B cell (primary cell): ENCODE measurements at regions not wholly inside any gene's neighbourhood (a gene's known extent, or its start where the extent isn't known, plus 50 kb on each side); places are given as distances from the start of the nearest gene placed in this dataset.

ENCODE experiments used
- ATAC-seq: fragments of 200-7000 bp; cut with Tn5 transposase; one replicate; pipeline ENCODE4 v1.10.0; 2021; ENCODE audit warnings: low read depth, mild to moderate bottlenecking, moderate number of reproducible peaks, moderate library complexity
- CTCF ChIA-PET: fragments of 350-600 bp; sonication (Branson Sonifier 250); formaldehyde crosslinking; loops from one replicate; lab custom pipeline; 2021; ENCODE audit warnings: antibody characterized with exemption, inconsistent platforms; lab: Charles Lee
- POLR2A ChIA-PET: fragments of 350-600 bp; sonication (Branson Sonifier 250); formaldehyde crosslinking; loops from one replicate; lab custom pipeline; 2021; ENCODE audit warnings: antibody characterized with exemption; lab: Charles Lee
- DNase-seq: peaks from one replicate; pipeline ENCODE4 v3.0.0; 2013
- H2AFZ ChIP-seq: 2 replicates; pipeline ENCODE4 v1.6.1; 2012; ENCODE audit warnings: mild to moderate bottlenecking, low read depth, low read length; ENCODE audit not compliant: insufficient read depth, poor library complexity, severe bottlenecking
- H3K27ac ChIP-seq, 2 donors: 1 replicate in 1 of 2; 2 replicates in 1 of 2; pipeline ENCODE4 v1.5.1; 2012 to 2013; ENCODE audit warnings: low read length in 2 of 2, mild to moderate bottlenecking in 2 of 2, moderate library complexity in 1 of 2
- H3K27me3 ChIP-seq, 4 experiments: fragments of 200-600 bp in 1 of 4; sonication (generic) in 1 of 4; replicated peaks in 1 of 4; 1 replicate in 2 of 4; 2 replicates in 2 of 4; pipeline versions ENCODE4 v1.6.1 to v1.7.0; 2013 to 2016; ENCODE audit warnings: low read length in 3 of 4, mild to moderate bottlenecking in 2 of 4, mixed read lengths in 1 of 4, moderate library complexity in 1 of 4; ENCODE audit not compliant: insufficient read depth in 4 of 4, control insufficient read depth in 3 of 4; ENCODE audit errors: control extremely low read depth in 1 of 4
- H3K36me3 ChIP-seq, 2 experiments: replicated peaks in 1 of 2; 1 replicate in 1 of 2; 2 replicates in 1 of 2; pipeline versions ENCODE4 v1.6.1 to v1.7.1; 2013; ENCODE audit warnings: low read length in 1 of 2; ENCODE audit not compliant: insufficient read depth in 2 of 2, control insufficient read depth in 1 of 2; ENCODE audit errors: control extremely low read depth in 1 of 2, extremely low read depth in 1 of 2
- H3K4me1 ChIP-seq, 2 donors: fragments of 200-600 bp in 1 of 2; sonication (generic) in 1 of 2; 1 replicate in 1 of 2; 2 replicates in 1 of 2; pipeline versions ENCODE4 v1.5.1 to v1.6.1; 2013 to 2017; ENCODE audit warnings: low read length in 2 of 2; ENCODE audit not compliant: control insufficient read depth in 2 of 2, insufficient read depth in 2 of 2
- H3K4me2 ChIP-seq: replicated peaks from 2 replicates; pipeline ENCODE3; 2012; ENCODE audit warnings: mild to moderate bottlenecking, low read depth, low read length; ENCODE audit not compliant: poor library complexity, severe bottlenecking
- H3K4me3 ChIP-seq, 5 experiments: fragments of 200-600 bp in 1 of 5; sonication (generic) in 1 of 5; 1 replicate in 3 of 5; 2 replicates in 2 of 5; pipeline versions ENCODE4 v1.5.1 to v1.7.0; 2011 to 2016; ENCODE audit warnings: low read length in 4 of 5, mild to moderate bottlenecking in 4 of 5, low read depth in 2 of 5, control low read depth in 1 of 5, moderate library complexity in 1 of 5; ENCODE audit not compliant: insufficient read depth in 1 of 5; ENCODE audit errors: control extremely low read depth in 1 of 5, extremely low read depth in 1 of 5
- H3K79me2 ChIP-seq: fragments of 200-600 bp; sonication (generic); one replicate; pipeline ENCODE4 v1.6.0; 2016; ENCODE audit warnings: low read length; ENCODE audit not compliant: control insufficient read depth, insufficient read depth
- H3K9ac ChIP-seq: fragments of 200-600 bp; sonication (generic); 2 replicates; pipeline ENCODE4 v1.6.1; 2017; ENCODE audit warnings: mild to moderate bottlenecking, low read length, moderate library complexity
- H3K9me3 ChIP-seq, 3 donors: one replicate each; pipeline versions ENCODE4 v1.6.1 to v1.7.1; 2013; ENCODE audit warnings: low read length in 2 of 3; ENCODE audit not compliant: control insufficient read depth in 2 of 3, insufficient read depth in 1 of 3; ENCODE audit errors: control extremely low read depth in 1 of 3
- H4K20me1 ChIP-seq: 2 replicates; pipeline ENCODE4 v1.6.0; 2012; ENCODE audit warnings: mild to moderate bottlenecking, low read length; ENCODE audit not compliant: insufficient read depth, control insufficient read depth, poor library complexity, severe bottlenecking
- H3K27ac Mint-ChIP-seq: one replicate; pipeline ENCODE4 v1.8.0; 2021; ENCODE audit warnings: mixed read lengths
- H3K27me3 Mint-ChIP-seq: one replicate; pipeline ENCODE4 v1.8.0; 2021; ENCODE audit warnings: mixed read lengths
- H3K4me1 Mint-ChIP-seq: one replicate; pipeline ENCODE4 v1.8.0; 2021; ENCODE audit warnings: mixed read lengths
- H3K4me3 Mint-ChIP-seq: one replicate; pipeline ENCODE4 v1.8.0; 2021; ENCODE audit warnings: mixed read lengths
- H3K9me3 Mint-ChIP-seq: one replicate; pipeline ENCODE4 v1.8.0; 2022; ENCODE audit warnings: mixed read lengths; ENCODE audit not compliant: insufficient read depth
- EZH2 ChIP-seq: IDR thresholded peaks from 2 replicates; pipeline ENCODE4 v1.6.1; 2012; ENCODE audit warnings: borderline replicate concordance, low read depth, mild to moderate bottlenecking, moderate library complexity, low read length; ENCODE audit not compliant: insufficient read depth, poor library complexity, severe bottlenecking
- WGBS: methylation state at CpG from one replicate; pipeline ENCODE4 v1.1.5; 2013; ENCODE audit warnings: missing lambda C conversion rate; ENCODE audit not compliant: insufficient coverage; 5-methylcytosine and 5-hydroxymethylcytosine counted together
- intact Hi-C: fragments of 100-400 bp; cut with micrococcal nuclease; formaldehyde crosslinking; loops from one replicate; pipeline ENCODE4 v1.10.0; 2022
- TF ChIP-seq, protein P1 (sequence below): fragments of 200-600 bp; IDR thresholded peaks from one replicate; pipeline ENCODE4 v1.8.0; 2022; ENCODE audit warnings: antibody characterized with exemption, mild to moderate bottlenecking

DNA sequence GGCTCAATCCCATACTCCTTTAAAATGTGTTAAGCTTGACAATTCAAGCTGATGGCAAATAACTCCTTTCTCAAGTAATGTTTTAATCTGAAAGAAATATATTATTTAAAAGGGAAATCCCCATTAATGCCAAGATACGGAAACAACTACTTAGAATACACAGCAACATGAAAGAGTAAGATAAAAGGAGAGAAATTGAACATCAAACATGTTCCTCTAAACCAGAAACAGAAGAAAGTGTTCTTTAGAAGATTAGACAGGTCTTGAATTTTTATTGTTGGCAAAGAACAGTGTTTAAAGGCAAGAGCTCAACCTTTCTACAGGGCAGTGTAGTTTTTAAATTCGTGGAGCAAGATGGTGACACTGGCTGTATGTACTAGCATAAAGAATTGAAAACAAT is 105.8 kb upstream of the NRIP1 start:
- H3K4me3 ChIP-seq: no peak overlapping the region
- Mint-ChIP-seq H3K4me1 (no peaks in the 10 kb centered on the region), H3K27ac (no peak overlapping the region), H3K4me3 (no peak overlapping the region), H3K9me3 (no peaks in the 10 kb centered on the region), H3K27me3 (peaks cover 4% of the 10 kb centered on the region)
- no peak overlapping the region for H3K27ac ChIP-seq
- ChIA-PET CTCF (no interaction called here), POLR2A (no interaction called here)
- no peak overlapping the region for H3K4me2 ChIP-seq
- H3K9me3 ChIP-seq: no peaks in the 10 kb centered on the region
- H4K20me1 ChIP-seq: no peaks in the 10 kb centered on the region
- H3K36me3 ChIP-seq: no peaks in the 10 kb centered on the region
- no peaks in the 10 kb centered on the region for H3K79me2 ChIP-seq
- ATAC-seq (no peak), DNase-seq (no peak)
- intact Hi-C loops: no loop called here
- no peak overlapping the region for H2AFZ ChIP-seq
- no CpG with 5 or more reads among the region's 2 CpGs for WGBS
- H3K9ac ChIP-seq: no peak overlapping the region
- H3K4me1 ChIP-seq: no peaks in the 10 kb centered on the region
- TF ChIP-seq, protein P1, sequence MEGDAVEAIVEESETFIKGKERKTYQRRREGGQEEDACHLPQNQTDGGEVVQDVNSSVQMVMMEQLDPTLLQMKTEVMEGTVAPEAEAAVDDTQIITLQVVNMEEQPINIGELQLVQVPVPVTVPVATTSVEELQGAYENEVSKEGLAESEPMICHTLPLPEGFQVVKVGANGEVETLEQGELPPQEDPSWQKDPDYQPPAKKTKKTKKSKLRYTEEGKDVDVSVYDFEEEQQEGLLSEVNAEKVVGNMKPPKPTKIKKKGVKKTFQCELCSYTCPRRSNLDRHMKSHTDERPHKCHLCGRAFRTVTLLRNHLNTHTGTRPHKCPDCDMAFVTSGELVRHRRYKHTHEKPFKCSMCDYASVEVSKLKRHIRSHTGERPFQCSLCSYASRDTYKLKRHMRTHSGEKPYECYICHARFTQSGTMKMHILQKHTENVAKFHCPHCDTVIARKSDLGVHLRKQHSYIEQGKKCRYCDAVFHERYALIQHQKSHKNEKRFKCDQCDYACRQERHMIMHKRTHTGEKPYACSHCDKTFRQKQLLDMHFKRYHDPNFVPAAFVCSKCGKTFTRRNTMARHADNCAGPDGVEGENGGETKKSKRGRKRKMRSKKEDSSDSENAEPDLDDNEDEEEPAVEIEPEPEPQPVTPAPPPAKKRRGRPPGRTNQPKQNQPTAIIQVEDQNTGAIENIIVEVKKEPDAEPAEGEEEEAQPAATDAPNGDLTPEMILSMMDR: no peak
- H3K27me3 ChIP-seq: no peaks in the 10 kb centered on the region

DNA sequence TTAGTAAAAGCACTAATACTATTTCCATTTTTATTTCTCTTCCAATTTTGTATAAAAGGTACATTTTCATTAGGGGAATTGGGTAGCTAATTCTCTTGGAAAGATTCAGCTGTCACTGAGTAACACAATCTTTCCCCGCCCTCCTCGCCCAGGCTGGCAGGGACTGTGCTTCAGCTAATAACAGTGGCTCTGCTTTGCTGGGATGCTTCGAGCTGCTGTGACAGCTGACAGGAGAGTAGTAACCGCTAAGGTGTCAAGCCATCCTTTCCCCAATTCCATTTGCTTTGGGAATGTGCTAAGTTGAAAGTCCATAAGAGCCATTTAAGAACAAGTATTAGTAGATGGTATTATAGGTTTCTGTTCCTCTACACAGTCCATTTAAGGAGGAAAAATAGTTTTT is 106.7 kb upstream of the NRIP1 start:
- Histone ChIP-seq H3K36me3 (no peaks in the 10 kb centered on the region), H3K4me3 (no peak overlapping the region), H2AFZ (no peak overlapping the region), H3K9me3 (no peaks in the 10 kb centered on the region), H3K79me2 (no peaks in the 10 kb centered on the region), H3K4me2 (no peak overlapping the region), H3K27me3 (no peaks in the 10 kb centered on the region), H3K9ac (no peak overlapping the region), H3K27ac (no peak overlapping the region), H4K20me1 (no peaks in the 10 kb centered on the region), H3K4me1 (no peaks in the 10 kb centered on the region)
- Mint-ChIP-seq H3K4me3 (no peak overlapping the region), H3K27ac (no peak overlapping the region), H3K27me3 (no peaks in the 10 kb centered on the region), H3K9me3 (no peaks in the 10 kb centered on the region), H3K4me1 (no peaks in the 10 kb centered on the region)
- intact Hi-C loops: no loop called here
- CTCF ChIA-PET: no interaction called here
- POLR2A ChIA-PET: no interaction called here
- ATAC-seq (no peak), DNase-seq (no peak)
- TF ChIP-seq, protein P1: no peak
- TF ChIP-seq EZH2: no peak
- 92% methylated on average over 2 of the region's 4 CpGs for WGBS
